Activated T-helper 9 cell treated with anti-CD3 and anti-CD28 coated beads, Interleukin-2, amount 50 U/mL, for 16 hours (primary cell): ENCODE measurements at regions not wholly inside any gene's neighbourhood (a gene's known extent, or its start where the extent isn't known, plus 50 kb on each side); places are given as distances from the start of the nearest gene placed in this dataset.
"Not testable (repeated sequence)": the region's sequence is repeated elsewhere in the genome, so short reads cannot be mapped to it uniquely, and the experiment has no call there.

Experiments
- DNase-seq: peaks from one replicate; pipeline ENCODE4 v3.0.0-alpha.2; 2020; ENCODE audit warnings: low read depth

- no peak for DNase-seq
Observed at GRCh38 chr7:155229548-155230168, 68.0 kb upstream of the INSIG1 start.

- no peak for DNase-seq
Observed at GRCh38 chr7:155230169-155230593, 67.5 kb upstream of the INSIG1 start.

- DNase-seq = no peak
Observed at GRCh38 chr7:155231241-155231800, 66.4 kb upstream of the INSIG1 start.

- no peak for DNase-seq
Observed at GRCh38 chr7:155231941-155232340, 65.7 kb upstream of the INSIG1 start.

GRCh38 chr7:155232911-155233310 is 64.8 kb upstream of the INSIG1 start:
- no peak for DNase-seq

- DNase-seq = no peak
Observed at GRCh38 chr7:155233311-155234157, 64.1 kb upstream of the INSIG1 start.

- no peak for DNase-seq
Observed at GRCh38 chr7:155234158-155234492, 63.6 kb upstream of the INSIG1 start.

GRCh38 chr7:155234950-155235789 is 62.5 kb upstream of the INSIG1 start:
- DNase-seq = no peak

GRCh38 chr7:155236386-155236785 is 61.3 kb upstream of the INSIG1 start:
- no peak for DNase-seq

- DNase-seq = no peak
Observed at GRCh38 chr7:155237297-155237696, 60.4 kb upstream of the INSIG1 start.

- DNase-seq = no peak
Observed at GRCh38 chr7:155237730-155238129, 59.9 kb upstream of the INSIG1 start.

GRCh38 chr7:155239431-155240087 is 58.1 kb upstream of the INSIG1 start:
- DNase-seq = not testable (repeated sequence)

- DNase-seq = no peak
Observed at GRCh38 chr7:155244675-155245074, 53.0 kb upstream of the INSIG1 start.

- no peak for DNase-seq
Observed at GRCh38 chr7:155247479-155248365, 50.0 kb upstream of the INSIG1 start.
